ENCODE measurements at regions not wholly inside any gene's neighbourhood (a gene's known extent, or its start where the extent isn't known, plus 50 kb on each side); places are given as distances from the start of the nearest gene placed in this dataset.

DNA sequence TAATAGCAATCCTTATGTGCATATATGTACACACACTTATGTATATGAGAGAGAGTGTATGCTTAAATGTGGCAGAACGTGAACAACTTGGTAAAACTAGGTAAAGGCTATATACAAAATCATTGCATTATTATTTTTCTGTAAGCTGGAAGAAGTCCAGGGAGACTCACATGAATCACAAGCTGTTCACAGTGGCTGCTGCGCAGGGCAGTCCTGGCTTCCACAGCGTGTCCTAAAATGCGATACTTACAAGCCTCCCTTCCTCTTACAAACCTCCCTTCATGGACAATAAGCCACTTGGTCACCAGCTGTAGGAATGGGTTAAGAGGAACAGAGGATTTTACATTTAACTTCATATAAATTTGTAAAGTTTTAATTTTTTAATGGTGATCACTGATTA lies 114.9 kb upstream of the AGAP1 start:
- Histone ChIP-seq H3K79me2 (no peaks in the 10 kb centered on the region), H3K36me3 (ENCODE audit: control insufficient read depth, insufficient read depth, low read length) (no peaks in the 10 kb centered on the region), H3K27me3 (ENCODE audit: control insufficient read depth, insufficient read depth, low read length) (no peaks in the 10 kb centered on the region), H3K27ac (no peak overlapping the region), H2AFZ (no peak overlapping the region), H3K9me3 (ENCODE audit: control insufficient read depth, low read length) (no peaks in the 10 kb centered on the region), H3K4me2 (ENCODE audit: low read length) (no peak overlapping the region), H3K4me1 (no peaks in the 10 kb centered on the region), H3K4me3 (ENCODE audit: low read depth, low read length) (no peak overlapping the region), H3K9ac (no peak overlapping the region)
- TF ChIP-seq CTCF (IDR thresholded peaks at IDR 0.05) = no peak

DNA sequence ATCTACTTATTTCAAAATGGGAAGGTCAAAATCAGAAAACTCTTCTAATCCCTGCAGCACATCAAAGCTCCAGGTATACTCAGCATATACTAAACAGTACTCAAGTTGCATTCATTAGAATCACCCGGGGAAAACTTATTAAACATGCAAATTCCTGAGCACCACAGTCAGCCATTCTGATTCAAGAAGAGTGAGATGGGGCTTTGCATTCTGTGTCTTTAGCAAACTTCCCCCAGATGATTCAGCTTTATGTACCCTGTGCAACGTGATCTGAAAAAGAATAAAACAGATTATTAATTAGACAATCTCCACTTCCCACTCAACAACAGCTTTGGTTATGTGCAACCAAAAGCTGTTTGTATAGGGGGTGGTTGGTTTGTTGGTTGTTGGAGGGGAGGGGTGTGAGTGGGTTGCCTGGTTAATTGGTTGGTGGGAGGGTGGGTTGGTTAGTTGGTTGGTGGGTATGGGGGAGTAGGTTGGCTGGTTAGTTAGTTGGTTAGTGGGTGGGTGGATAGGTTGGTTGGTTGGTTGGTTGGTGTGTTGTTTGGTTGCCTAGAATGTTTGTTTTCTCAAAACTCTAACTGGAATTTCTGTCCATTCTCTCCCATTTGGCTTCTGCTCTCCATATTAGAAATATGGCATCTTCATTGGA lies 112.5 kb upstream of the AGAP1 start:
- no peak overlapping the region for H3K27ac ChIP-seq
- no peaks in the 10 kb centered on the region for H3K79me2 ChIP-seq
- no peak overlapping the region for H2AFZ ChIP-seq
- H3K4me1 ChIP-seq = no peaks in the 10 kb centered on the region
- no peaks in the 10 kb centered on the region for H3K27me3 ChIP-seq (ENCODE audit: control insufficient read depth, insufficient read depth, low read length)
- H3K4me2 ChIP-seq (ENCODE audit: low read length) = no peak overlapping the region
- no peaks in the 10 kb centered on the region for H3K36me3 ChIP-seq (ENCODE audit: control insufficient read depth, insufficient read depth, low read length)
- H3K9me3 ChIP-seq (ENCODE audit: control insufficient read depth, low read length) = no peaks in the 10 kb centered on the region
- H3K4me3 ChIP-seq (ENCODE audit: low read depth, low read length) = no peak overlapping the region
- no peak for TF ChIP-seq CTCF (IDR thresholded peaks at IDR 0.05)
- H3K9ac ChIP-seq = no peak overlapping the region

- Histone ChIP-seq H3K27me3 (ENCODE audit: control insufficient read depth, insufficient read depth, low read length) (no peaks in the 10 kb centered on the region), H2AFZ (no peak overlapping the region), H3K79me2 (no peaks in the 10 kb centered on the region), H3K4me3 (ENCODE audit: low read depth, low read length) (no peak overlapping the region), H3K36me3 (ENCODE audit: control insufficient read depth, insufficient read depth, low read length) (no peaks in the 10 kb centered on the region), H3K4me1 (no peaks in the 10 kb centered on the region), H3K9me3 (ENCODE audit: control insufficient read depth, low read length) (no peaks in the 10 kb centered on the region), H3K27ac (no peak overlapping the region), H3K4me2 (ENCODE audit: low read length) (no peak overlapping the region), H3K9ac (no peak overlapping the region)
- no peak for TF ChIP-seq CTCF (IDR thresholded peaks at IDR 0.05)
Observed at GRCh38 chr2:235382179-235382578, 111.7 kb upstream of the AGAP1 start.

DNA sequence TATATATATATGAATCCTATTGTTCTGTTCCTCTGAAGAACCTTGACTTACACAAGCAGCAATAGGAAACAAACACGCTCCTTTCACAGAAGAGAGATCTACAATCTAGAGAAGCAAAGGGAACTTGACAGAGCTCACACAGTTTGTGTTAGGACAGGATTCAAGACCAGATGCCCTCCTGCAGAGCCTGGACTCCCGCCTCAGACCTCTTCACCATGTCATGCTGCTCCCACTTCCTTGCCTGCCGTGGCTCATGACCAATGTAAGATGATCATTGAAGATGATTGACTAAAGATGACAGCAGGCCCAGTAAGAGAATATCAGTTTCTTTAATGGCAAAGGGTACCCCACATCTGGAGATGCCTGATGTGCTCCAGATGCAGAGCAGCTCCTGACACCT lies 111.2 kb upstream of the AGAP1 start:
- Histone ChIP-seq H3K4me3 (ENCODE audit: low read depth, low read length) (no peak overlapping the region), H3K79me2 (no peaks in the 10 kb centered on the region), H3K36me3 (ENCODE audit: control insufficient read depth, insufficient read depth, low read length) (no peaks in the 10 kb centered on the region), H3K9me3 (ENCODE audit: control insufficient read depth, low read length) (no peaks in the 10 kb centered on the region), H3K4me2 (ENCODE audit: low read length) (no peak overlapping the region), H3K9ac (no peak overlapping the region), H3K27me3 (ENCODE audit: control insufficient read depth, insufficient read depth, low read length) (no peaks in the 10 kb centered on the region), H3K4me1 (no peaks in the 10 kb centered on the region), H2AFZ (no peak overlapping the region), H3K27ac (no peak overlapping the region)
- no peak for TF ChIP-seq CTCF (IDR thresholded peaks at IDR 0.05)

DNA sequence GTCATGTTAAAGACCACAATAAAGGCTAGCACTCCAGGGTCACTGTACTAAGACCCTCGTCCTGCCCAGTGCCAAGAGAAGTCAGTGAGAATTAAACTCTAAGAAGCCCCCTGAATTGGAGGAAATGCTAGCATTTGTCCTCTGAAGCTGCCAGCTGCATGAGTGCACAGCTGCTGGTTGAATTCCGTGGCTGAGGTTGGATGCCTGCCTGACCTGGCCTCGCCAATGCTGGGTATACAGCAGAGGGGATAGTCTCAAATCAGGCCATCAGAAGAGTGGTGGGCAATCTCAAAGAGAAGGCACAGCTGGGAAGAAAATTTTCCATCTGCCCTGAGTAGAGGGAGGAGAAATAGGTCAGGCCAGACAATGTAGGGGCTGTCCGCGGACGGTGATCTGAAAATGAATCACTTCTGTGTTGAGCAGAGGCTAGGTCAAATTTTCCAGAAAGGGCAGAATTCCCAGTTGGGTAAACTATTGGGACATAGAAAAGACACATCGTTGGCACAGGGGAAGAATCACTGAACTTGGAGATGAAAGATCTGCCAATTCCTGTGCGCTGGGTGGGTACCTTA lies 110.5 kb upstream of the AGAP1 start:
- no peak overlapping the region for H3K9ac ChIP-seq
- no peak overlapping the region for H2AFZ ChIP-seq
- no peaks in the 10 kb centered on the region for H3K27me3 ChIP-seq (ENCODE audit: control insufficient read depth, insufficient read depth, low read length)
- no peaks in the 10 kb centered on the region for H3K79me2 ChIP-seq
- H3K4me1 ChIP-seq = no peaks in the 10 kb centered on the region
- H3K4me2 ChIP-seq (ENCODE audit: low read length) = no peak overlapping the region
- H3K36me3 ChIP-seq (ENCODE audit: control insufficient read depth, insufficient read depth, low read length) = no peaks in the 10 kb centered on the region
- TF ChIP-seq CTCF (IDR thresholded peaks at IDR 0.05) = no peak
- no peak overlapping the region for H3K4me3 ChIP-seq (ENCODE audit: low read depth, low read length)
- H3K9me3 ChIP-seq (ENCODE audit: control insufficient read depth, low read length) = no peaks in the 10 kb centered on the region
- no peak overlapping the region for H3K27ac ChIP-seq
